ENCODE measurements at regions not wholly inside any gene's neighbourhood (a gene's known extent, or its start where the extent isn't known, plus 50 kb on each side); places are given as distances from the start of the nearest gene placed in this dataset.

- TF ChIP-seq CTCF (IDR thresholded peaks at IDR 0.05) (no peak), POLR2A (IDR thresholded peaks at IDR 0.05) (no peak)
These were observed 160.6 kb downstream of the KLF6 start for GRCh38 chr10:3624367-3624766.
